HG02678 (cell line): ENCODE measurements at regions not wholly inside any gene's neighbourhood (a gene's known extent, or its start where the extent isn't known, plus 50 kb on each side); places are given as distances from the start of the nearest gene placed in this dataset.
A peak's percentile ranks its signal among the peaks of the same experiment; 100 is the strongest.

ENCODE experiments used
- ATAC-seq: cut with Tn5 transposase; IDR thresholded peaks from one replicate; pipeline ENCODE4 v1.9.1; 2021; ENCODE audit warnings: mild to moderate bottlenecking, moderate library complexity; ENCODE audit not compliant: unreplicated experiment

- no peak for ATAC-seq
Observed at GRCh38 chr10:54903745-54904144, 102.7 kb upstream of the PCDH15 start.

DNA sequence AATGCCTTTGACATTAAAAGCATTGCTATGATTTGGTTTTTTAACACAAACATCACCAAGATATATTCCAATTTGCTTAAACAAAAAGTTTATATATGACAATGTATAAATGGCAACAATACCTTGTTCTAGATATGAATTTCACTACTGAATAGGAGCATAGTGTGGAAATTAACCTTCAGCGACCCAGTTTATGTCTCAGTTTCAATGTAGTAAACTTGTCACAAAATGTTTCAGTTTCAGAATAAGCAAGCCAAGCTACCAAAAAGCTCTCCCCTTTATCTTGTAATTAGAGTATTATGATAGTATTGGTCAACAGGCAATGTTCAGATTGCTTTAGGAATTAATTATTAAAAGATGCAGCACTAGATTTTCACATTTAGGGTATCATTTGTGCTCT lies 99.6 kb upstream of the PCDH15 start:
- peak; percentile 52 for ATAC-seq

DNA sequence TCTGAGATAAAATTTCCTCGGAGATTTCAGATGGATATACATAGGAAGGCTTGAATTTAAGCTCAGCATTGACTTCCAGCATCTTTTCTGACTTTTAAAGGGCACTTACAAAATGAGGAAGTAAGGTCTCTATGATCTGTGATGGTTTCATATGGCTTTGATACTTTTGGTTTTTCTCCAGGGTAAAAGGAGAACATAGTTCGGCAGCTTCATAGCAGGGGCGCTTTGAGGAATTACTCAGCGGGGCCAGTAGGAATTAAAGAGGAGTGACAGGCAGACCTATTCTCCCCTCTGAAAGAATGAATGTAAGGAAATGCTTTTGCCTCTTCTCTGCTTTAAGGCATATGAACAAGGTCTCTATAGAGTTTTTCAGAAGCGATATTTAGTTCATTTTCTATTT lies 80.0 kb upstream of the PCDH15 start:
- no peak for ATAC-seq

GRCh38 chr10:54869022-54869421 lies 68.0 kb upstream of the PCDH15 start:
- no peak for ATAC-seq

DNA sequence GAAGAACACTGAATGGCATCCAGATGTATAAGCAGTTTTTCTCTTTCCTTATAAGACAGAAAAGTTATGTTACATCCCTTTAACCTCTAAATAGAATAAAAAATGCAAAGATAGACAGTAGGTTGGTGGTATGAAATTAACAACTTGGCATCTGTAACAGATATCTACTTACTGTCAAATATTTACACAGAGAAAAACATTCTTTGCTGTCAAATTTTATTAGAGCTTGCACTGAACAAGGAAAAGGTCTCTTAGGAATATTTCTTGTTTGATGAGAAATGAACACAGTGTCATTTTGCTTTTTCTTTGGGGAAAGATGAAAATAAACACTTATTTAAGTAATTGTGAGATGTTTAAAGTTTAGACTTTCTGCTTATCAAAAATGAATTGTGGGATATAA lies 65.6 kb upstream of the PCDH15 start:
- no peak for ATAC-seq

- no peak for ATAC-seq
Observed at GRCh38 chr10:54854843-54855242, 53.8 kb upstream of the PCDH15 start.

DNA sequence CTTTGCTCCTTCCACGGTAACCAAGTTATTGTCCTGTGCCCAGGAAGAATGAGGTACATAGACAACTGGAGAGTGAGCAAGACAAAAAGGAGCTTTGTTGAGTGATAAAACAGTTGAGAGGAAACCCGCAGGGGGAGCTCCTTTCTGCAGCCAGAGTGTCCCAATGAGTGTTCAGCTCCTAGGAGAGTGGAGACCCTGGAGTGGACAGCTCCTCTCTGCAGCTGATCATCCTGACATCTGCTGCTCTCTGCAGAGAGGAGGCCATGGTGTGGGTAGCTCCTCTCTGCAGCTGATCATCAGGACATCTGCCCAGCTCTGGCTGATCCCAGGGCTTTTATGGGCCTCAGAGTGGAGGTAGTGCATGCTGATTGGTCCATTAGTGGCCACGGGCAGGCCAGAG lies 53.4 kb upstream of the PCDH15 start:
- ATAC-seq, result no peak

GRCh38 chr10:54853883-54854282 lies 52.9 kb upstream of the PCDH15 start:
- ATAC-seq, result no peak
